NCI-H774 (cell line): ENCODE measurements at regions not wholly inside any gene's neighbourhood (a gene's known extent, or its start where the extent isn't known, plus 50 kb on each side); places are given as distances from the start of the nearest gene placed in this dataset.
"Not testable (repeated sequence)": the region's sequence is repeated elsewhere in the genome, so short reads cannot be mapped to it uniquely, and the experiment has no call there.

Experiments
- DNase-seq: peaks from one replicate; lab custom pipeline; 2025; lab: John Stamatoyannopoulos, UW

DNA sequence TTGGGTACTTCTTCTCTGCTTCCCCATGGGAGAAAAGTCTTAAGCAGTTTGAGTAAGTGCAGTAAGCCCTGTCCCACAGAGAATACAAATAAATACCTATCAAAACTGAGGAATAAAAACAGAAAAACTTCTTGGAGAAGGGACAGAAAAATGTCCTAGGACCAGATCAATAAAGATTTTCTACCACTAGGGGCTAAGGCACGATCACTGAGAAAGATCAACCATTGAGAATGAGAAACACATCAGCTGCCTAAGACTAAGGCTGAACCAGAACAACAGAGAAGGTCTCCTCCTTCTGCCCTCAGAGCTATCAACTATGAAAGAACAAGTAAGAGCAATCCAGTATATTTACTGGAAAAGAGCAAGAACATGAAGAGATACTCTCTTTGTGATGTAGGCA, 763.6 kb upstream of the LRRTM1 start:
- DNase-seq: no peak

DNA sequence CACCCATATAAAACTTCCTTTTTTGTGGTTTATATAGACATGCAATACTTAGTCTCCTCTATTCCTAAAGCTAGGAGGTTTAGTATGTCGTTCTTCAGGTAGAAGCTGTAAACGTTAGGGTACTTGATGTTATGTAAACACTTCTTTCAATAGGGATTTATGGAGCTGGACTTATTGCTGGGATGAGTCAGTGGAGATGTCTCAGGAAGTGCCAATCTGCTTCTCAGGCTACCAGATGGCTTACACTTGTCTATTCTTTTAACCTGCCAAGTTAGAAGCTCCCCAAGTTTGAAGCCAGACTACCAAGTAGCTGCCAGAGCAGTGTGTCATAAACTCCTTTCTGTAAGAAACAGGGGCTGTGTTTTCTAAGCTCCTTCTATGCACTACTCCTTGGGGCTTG, 756.5 kb upstream of the LRRTM1 start:
- no peak for DNase-seq

DNA sequence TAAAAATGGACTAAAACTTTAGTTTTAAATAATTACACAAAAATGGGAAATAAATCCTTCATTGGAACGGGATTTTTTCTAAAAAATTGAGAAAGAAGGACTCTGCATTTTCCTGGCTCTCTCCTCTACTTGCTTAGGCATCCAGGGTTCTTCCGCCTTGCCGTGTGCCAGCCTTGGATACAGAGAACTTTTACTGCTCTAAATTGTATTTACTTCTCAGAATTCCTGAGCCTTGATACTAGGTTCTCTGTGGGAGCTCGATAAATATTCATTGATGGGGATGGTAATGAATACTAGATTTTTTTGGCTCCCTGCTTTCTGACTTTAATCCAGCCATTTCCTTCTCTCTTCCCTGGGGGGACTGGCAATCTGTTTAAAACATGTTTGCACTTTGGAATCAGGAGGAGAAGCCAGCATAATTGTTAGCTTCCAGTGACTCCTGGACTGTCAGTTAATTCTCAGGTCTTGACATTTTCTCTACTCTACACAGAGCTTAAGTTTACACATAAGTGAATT, 746.1 kb upstream of the LRRTM1 start:
- no peak for DNase-seq

DNA sequence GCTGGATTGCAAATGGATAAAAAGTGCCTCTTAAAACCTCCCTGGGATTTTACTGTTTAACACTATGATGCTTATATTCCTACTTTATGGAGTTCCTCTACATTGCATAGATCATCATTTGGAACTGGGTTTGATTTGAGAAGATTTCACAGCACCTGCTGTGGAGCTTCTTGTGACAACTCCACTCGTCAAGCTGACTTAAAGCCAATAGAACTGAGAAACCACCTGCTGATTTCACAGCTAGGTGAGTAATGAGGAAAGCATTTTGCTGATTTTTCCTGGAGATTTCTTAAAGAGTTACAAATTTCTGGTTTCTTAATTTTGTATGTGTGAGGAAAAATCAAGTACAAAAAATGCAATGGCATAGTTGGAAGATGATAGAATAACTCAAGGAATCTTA, 739.1 kb upstream of the LRRTM1 start:
- no peak for DNase-seq

DNA sequence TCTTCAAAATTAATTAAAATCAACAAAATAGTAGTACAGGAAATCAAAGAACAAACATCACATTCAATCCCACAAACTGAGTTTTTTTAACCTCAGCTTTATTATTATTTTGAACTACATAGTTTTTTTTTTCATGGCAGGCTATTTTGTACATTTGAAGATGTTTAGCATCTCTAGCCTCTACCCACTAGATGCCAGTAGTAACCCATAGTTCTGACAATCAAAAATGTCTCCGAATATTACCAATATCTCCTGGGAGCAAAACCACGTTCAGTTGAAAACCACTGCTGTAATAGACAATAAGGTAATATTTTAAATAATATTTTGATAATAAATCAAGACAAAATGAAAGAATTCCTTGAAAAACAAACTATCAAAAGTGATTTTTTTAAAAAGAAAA, 702.6 kb upstream of the LRRTM1 start:
- no peak for DNase-seq

DNA sequence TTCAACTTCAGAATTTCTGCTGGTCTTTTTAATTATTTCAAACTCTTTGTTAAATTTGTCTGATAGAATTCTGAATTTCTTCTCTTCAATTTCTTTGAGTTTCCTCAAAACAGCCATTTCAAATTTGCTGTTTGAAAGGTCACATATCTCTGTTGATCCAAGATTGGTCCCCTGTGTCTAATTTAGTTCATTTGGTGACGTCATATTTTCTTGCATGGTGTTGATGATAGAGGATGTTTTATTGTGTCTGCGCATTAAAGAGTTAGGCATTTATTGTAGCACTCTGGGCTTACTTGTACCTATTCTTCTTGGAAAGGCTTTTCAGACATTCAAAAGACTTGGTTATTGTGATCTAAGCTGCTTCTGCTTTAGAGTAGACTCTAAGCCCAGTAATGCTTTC, 698.4 kb upstream of the LRRTM1 start:
- DNase-seq: no peak

DNA sequence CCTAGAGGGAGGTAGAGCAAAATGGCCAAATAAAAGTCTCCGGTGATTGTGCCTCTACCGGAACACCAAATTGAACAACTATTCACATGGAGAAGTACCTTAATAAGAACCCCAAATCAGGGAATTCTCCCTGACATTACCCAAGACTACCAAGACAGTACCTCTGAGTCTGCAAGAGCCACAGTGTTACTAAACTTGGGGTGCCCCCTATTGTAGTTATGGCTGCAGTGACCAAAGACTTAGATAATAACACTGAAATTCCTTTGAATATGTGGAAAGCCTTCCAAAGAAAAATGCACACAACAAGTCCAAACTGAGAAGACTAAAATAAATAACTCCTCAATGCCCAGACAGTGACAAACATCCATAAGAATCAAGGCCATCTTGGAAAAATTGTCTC, 682.9 kb upstream of the LRRTM1 start:
- DNase-seq: no peak

DNA sequence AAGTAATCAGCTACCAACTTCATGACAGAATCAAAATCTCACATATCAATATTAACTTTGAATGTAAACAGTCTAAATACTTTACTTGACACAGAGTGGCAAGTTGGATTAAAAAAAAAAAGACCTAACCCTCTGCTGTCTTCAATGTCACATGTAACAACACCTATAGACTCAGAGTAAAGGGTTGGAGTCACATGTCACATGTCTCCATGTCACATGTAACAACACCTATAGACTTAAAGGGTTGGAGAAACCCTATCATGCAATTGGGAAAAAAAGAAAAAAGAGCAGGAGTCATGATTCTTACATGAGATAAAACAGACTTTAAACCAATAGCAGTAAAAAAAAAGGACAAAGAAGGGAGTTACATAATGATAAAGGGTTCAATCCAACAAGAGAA, 665.3 kb upstream of the LRRTM1 start:
- DNase-seq: no peak

DNA sequence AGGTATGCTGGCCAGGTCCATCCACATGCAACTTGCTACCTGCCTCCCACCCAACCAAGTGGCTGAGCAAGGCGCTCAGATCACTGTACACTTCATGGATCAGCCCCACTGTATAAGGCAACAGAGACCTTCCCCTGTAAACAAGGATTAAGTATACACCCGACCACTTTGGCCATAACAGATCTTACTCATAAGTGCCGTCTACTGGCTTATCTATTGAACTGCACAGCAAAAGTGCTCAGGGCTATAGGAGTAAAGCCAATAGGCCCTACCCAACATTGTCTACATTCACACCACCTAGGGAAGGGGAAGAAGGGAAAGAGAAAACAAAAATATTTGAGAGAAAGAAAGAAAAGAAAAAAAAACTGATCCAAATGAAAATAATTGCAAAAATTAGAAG, 663.9 kb upstream of the LRRTM1 start:
- DNase-seq: no peak

DNA sequence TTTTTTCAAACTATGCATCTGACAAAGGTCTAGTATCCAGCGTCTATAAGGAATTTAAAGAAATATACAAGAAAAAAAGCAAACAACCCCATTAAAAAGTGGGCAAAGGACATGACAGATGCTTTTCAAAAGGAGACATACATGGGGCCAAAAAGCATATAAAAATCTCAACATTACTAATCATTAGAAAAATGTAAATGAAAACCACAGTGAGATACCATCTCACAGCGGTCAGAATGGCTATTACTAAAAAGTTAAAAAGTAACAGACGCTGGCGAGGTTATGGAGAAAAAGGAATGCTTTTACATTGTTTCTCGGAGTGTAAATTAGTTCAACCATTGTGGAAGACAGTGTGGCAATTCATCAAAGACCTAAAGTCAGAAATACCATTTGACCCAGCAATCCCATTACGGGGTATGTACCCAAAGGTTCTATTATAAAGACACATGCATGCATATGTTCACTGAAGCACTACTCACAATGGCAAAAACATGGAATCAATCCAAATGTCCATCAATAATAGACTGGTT, 643.1 kb upstream of the LRRTM1 start:
- DNase-seq: no peak

DNA sequence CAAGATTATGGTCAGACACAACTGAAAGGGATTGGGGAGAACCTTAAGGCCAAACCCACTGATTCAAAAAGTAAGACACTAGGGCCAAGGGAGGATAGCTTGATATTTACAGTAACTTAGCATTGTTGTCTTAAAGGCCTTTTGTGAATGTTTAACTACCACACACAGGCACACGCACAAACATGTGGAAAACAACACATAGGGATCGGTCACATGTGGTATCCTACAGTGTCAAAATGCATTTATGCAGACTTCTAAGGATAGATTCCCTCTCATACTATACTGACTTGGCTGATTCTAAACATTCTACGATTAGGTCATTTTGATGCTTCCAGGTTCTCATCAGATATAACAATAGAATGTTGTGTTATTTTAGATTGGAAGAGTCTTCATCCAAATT, 638.9 kb upstream of the LRRTM1 start:
- no peak for DNase-seq

DNA sequence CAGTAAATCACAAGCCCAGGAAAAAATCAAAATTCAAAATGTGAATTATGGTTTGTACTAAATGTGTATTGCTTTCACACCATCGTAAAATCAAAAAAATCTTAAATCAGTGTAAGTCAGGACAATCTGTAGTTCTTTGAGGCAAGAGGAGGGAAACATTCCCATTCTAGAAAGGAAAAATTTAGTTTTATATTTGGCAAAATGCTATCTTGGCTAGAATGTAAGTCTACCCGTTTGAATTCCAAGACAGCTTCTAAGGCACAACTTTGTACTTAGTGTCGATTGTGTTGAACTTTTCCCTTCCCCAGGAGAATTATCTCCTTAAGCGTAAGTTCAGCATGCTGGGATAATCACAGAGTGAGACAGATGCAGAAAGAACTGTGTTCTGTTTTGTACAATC, 638.2 kb upstream of the LRRTM1 start:
- DNase-seq: no peak

DNA sequence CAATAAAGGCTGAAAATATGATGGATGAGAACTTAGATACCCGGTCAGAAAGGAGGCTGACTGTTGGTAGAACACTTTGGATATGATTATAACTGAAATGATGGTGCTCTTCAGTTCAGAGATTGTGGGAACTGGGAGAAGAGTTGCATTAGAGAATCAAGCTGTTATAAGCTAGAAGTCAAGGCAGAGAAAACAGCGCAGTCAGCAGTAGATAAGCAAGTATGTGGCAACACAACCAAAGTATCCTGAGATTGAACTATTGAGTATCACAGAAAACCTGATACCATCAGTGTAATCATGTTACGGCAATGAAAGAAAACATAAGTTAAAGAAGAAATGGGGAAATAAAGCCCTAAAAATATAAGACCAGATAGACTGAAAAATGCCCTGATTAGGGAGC, 633.9 kb upstream of the LRRTM1 start:
- no peak for DNase-seq

DNA sequence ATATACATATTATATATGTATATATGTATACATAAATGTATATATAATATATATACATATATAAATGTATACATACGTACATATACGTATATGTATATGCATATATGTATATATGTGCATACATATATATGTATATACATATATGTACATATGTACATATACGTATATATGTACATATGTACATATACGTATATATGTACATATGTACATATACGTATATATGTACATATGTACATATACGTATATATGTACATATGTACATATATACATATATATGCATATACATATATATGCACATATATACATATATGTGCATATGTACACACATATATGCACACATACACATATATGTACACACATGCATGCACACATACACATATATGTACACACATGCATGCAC, 627.3 kb upstream of the LRRTM1 start:
- not testable (repeated sequence) for DNase-seq

DNA sequence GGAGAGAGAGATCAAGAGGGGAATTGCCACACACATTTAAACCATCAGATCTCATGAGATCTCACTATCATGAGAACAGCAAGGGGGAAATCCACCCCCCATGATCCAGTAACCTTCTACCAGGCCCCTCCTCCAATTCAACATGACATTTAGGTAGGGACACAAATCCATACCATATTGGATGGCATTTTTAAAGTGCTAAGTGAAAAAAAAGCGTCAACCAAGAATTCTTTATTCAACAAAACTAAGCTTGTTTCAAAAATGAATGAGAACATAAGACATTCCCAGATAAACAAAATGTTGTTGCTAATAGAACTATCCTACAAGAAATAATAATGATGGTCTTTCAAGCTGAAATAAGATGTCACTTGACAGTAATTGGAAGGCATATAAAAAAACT, 626.2 kb upstream of the LRRTM1 start:
- no peak for DNase-seq

DNA sequence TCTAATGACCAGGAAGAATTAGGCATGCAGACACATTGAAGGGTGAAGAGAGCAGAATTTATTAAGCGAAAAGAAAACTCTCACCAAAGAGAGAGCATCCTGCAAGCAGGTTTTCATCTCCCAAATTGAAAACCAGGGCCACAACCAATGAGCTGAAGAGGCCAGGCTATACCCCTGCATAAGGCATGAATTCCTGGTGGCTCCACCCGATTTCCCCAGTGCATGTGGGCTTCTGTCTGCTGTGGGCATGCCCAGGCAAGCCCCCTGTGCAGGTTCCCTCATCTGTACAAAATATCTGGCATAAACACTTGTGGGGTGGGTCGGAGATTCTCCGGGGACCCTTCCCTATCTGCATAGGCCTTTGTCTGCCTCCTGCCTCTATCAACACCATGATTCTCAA, 621.6 kb upstream of the LRRTM1 start:
- DNase-seq: no peak

DNA sequence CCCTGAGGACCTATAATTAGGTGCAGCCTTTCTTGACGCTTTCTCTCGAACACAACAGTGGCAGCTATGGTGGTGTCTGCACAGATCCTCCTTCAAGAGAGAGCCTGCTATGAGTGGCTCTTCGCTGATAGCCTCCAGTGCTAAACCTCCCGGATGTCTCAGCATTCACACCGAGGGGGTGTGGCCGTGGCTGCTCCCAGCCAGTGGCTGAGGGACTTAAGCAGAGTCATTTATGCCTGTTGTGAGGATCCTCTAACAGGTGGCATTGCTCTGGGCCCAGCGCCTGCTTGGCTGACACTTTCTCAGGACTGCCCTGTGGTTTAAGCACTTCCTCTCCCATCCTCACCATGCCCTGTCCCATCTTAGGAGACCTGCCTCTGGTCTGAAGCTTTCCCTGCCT, 592.0 kb upstream of the LRRTM1 start:
- no peak for DNase-seq

DNA sequence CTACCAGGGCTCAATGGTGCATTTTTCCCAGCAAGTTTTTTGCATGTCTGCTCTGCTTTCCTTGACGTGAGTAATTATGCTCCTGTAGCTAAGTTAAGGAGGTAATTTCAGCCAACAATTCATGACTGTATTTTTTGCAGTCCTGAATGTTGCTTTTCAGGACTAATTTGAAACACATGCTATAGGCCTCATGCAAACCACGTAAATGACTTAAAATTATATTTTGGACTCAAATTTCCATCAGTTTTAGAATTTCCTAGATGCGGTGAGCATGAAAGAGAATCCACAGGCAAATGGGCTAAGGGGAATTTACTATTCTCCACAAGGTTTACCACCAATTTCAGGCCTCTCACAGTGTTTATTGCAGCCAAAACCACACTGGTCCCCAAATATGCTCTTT, 589.9 kb upstream of the LRRTM1 start:
- DNase-seq: no peak

DNA sequence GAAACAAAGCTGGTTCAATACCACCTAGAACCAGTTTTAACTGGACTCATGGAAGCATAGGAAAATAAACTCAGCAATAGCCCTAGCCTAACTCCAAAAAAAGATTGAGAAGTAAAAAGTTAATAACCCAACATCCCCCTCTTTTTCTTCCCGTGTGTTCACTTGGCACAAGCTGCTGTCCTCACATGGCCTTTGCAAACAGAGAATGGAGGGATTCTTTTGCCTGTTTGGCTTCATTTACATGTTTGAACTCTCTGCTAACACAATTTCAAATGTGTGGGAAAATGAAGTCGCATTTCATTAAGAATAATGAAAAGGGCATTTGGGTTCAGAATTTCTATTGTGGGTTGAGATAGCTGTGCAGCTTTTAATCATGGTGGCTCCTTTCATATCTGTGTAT, 589.2 kb upstream of the LRRTM1 start:
- no peak for DNase-seq

DNA sequence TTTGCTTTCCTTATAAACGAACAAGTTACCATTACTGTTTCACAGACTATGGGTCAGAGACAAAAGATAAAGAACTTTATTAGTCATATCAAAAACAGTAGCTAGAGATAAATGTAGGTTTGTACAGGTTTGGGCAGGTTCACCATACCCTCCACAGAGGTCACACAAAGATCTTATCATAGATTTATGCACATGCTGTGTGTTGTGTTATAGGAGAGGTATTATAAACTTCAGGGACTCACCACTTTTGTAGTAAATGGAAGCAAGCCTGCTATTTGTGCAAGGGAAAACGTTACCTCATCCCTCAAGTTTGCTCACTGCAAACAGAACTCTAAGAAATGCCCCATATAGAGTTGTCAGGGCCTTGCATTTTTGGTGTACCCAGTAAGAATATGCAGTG, 584.5 kb upstream of the LRRTM1 start:
- DNase-seq: no peak

DNA sequence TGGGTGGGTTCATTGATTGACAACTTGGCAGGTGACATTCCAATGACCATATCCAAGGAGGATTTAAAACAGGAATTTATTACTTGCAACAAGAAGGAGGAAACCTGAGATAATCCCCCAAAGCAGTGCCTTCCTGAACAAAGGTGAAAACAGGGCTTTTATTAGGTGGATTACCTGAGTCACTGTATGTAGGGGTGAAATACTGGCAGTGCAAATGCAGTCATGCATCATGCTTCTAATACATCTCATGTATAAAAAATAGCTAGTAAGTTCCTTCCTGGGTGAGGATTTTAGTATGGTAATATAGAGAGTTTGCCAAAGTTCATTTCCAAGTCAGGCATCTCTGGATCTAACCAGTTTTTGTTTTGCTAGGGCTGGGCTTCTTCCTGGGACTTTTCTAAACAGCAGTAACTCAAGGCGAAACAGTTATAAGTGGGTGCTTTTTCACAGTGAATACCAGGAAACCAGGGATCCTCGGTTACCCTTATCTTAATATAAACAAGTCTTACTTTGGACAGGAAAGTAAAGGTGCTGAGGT, 583.4 kb upstream of the LRRTM1 start:
- DNase-seq: no peak

DNA sequence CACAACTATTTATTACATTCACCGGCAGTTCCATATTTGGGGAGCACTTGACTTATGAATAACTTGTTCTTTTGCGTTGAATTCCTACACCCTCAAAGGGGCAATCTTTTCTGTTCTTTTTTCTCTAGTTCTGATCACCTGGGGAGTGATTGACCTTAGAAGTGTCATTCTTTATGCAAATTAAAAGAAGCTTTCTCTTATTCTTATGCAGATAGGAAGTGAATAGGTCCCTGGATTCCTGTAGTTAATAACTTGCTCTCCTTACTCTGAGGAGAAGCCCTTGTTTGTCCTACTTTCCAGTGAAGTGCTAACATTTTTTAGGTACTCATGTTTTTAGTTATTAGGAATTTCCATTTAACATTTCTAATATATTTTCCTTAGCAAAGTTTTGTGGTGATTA, 569.8 kb upstream of the LRRTM1 start:
- no peak for DNase-seq

DNA sequence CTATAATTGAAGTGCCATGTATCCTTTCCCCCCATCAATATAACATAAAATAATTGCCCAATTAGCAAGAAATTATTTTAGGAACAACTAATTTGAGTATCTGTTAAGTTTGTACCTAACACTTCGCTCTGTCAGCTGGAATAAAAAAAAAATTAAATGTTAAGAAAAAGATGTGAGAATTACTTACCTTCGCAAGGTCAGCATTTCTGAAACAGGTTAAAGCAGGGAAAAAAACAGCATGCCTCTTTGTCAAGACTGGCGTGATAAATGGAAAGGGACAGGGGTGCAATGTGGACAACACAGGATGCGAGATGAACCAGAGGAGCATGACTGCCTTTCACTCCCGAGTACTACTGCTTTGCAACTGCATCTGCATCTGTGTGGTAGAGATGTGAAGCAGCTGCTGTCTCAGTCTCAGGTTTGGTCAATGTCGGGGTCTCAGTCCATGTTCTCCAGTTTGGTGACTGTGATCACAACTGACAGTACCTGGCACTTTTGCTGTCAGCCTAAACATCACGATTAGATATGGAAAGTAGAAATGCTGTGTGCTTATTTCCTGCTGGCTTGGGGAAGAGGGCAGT, 565.4 kb upstream of the LRRTM1 start:
- DNase-seq: no peak

DNA sequence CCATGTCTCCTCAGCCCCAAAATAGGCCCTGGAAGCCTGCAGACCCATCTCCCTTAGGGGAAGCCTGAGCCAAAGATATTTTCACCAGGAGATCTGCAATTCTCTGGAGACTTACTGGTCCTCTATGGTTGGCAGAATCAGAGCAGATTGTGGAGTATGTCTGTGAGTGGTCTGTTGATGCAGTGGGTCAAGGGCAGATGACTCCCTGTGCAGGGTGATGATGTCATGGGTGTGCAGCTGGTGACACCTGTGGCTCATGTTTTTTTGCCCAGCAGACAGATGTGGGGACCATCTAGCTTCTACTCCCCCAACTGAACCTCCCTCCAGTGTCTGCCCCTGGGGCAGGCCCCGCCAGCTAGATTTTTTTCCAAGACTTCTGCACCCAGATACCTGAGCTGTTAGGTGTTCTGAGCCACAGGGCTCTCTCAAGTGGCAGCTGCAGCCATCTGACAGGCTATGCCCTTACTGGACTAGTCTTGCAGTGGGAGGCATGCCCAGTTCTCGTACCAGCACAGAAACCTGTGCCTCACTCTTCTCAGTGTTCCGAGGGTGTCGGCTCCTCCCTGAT, 558.7 kb upstream of the LRRTM1 start:
- no peak for DNase-seq
